H1 (cell line): ENCODE measurements at regions not wholly inside any gene's neighbourhood (a gene's known extent, or its start where the extent isn't known, plus 50 kb on each side); places are given as distances from the start of the nearest gene placed in this dataset.

ENCODE experiments used
- CTCF ChIA-PET: fragments of 300-600 bp; sonication (Branson Sonifier 250); formaldehyde crosslinking; loops from one replicate; lab custom pipeline; 2021; ENCODE audit not compliant: partially characterized antibody; lab: Charles Lee
- POLR2A ChIA-PET: fragments of 300-600 bp; sonication (Branson Sonifier 250); formaldehyde crosslinking; loops from one replicate; lab custom pipeline; 2021; ENCODE audit warnings: inconsistent platforms; ENCODE audit not compliant: partially characterized antibody; lab: Charles Lee
- DNase-seq, 2 experiments: peaks; one replicate each; pipeline versions ENCODE4 v3.0.0 to v3.0.0-alpha.2; 2010 to 2022; ENCODE audit warnings: low spot score in 2 of 2, low read depth in 1 of 2, mixed read lengths in 1 of 2
- FAIRE-seq: peaks from 2 replicates; lab custom pipeline; 2011; peaks lifted over from hg19 to GRCh38; lab: Jason Lieb, UNC
- H2AFZ ChIP-seq: 2 replicates; pipeline ENCODE4 v1.8.1; 2012; ENCODE audit warnings: low read length, inconsistent platforms
- H2AK5ac ChIP-seq: 2 replicates; pipeline ENCODE4 v1.6.1; 2013; ENCODE audit warnings: low read depth, low read length
- H2BK120ac ChIP-seq: replicated peaks from 2 replicates; pipeline ENCODE3; 2013; ENCODE audit warnings: low read depth, low read length, inconsistent platforms
- H2BK12ac ChIP-seq: 2 replicates; pipeline ENCODE4 v1.6.1; 2013; ENCODE audit warnings: low read depth, low read length
- H2BK15ac ChIP-seq: 2 replicates; pipeline ENCODE4 v1.6.1; 2013; ENCODE audit warnings: low read length
- H2BK20ac ChIP-seq: 2 replicates; pipeline ENCODE4 v1.6.1; 2013; ENCODE audit warnings: low read length
- H2BK5ac ChIP-seq: 2 replicates; pipeline ENCODE4 v1.6.1; 2013; ENCODE audit warnings: low read depth, low read length
- H3K14ac ChIP-seq: 2 replicates; pipeline ENCODE4 v1.6.1; 2013; ENCODE audit warnings: inconsistent platforms; ENCODE audit not compliant: insufficient read length
- H3K18ac ChIP-seq: 2 replicates; pipeline ENCODE4 v1.6.1; 2013; ENCODE audit warnings: low read length; ENCODE audit errors: extremely low read depth
- H3K23ac ChIP-seq: 2 replicates; pipeline ENCODE4 v1.6.1; 2013; ENCODE audit warnings: inconsistent platforms; ENCODE audit not compliant: insufficient read length
- H3K23me2 ChIP-seq: 2 replicates; pipeline ENCODE4 v1.6.1; 2013; ENCODE audit warnings: low read depth, low read length
- H3K27ac ChIP-seq: 2 replicates; pipeline ENCODE4 v1.6.1; 2011; ENCODE audit warnings: low read depth, low read length, inconsistent platforms
- H3K27me3 ChIP-seq, 4 experiments: replicated peaks in 1 of 4; 1 replicate in 1 of 4; 2 replicates in 3 of 4; pipeline versions ENCODE4 v1.6.1 to v1.8.1; 2011 to 2013; ENCODE audit warnings: low read length in 3 of 4, mild to moderate bottlenecking in 3 of 4, inconsistent platforms in 2 of 4, mixed read lengths in 2 of 4, moderate library complexity in 1 of 4; ENCODE audit not compliant: control insufficient read depth in 3 of 4, insufficient read depth in 3 of 4; ENCODE audit errors: extremely low read depth in 1 of 4
- H3K36me3 ChIP-seq, 4 experiments: 2 replicates each; pipeline versions ENCODE4 v1.6.1 to v1.8.1; 2011 to 2013; ENCODE audit warnings: mild to moderate bottlenecking in 4 of 4, low read length in 3 of 4, moderate library complexity in 2 of 4, control low read depth in 1 of 4, inconsistent platforms in 1 of 4; ENCODE audit not compliant: insufficient read depth in 4 of 4, control insufficient read depth in 2 of 4
- H3K4ac ChIP-seq: replicated peaks from 2 replicates; pipeline ENCODE3; 2013; ENCODE audit warnings: low read length, low read depth, mixed read lengths, inconsistent platforms; ENCODE audit not compliant: insufficient read length
- H3K4me1 ChIP-seq, 4 experiments: replicated peaks in 1 of 4; 1 replicate in 1 of 4; 2 replicates in 3 of 4; pipeline versions ENCODE4 v1.6.1 to v1.8.1; 2011 to 2013; ENCODE audit warnings: low read length in 3 of 4, inconsistent platforms in 2 of 4, mixed read lengths in 1 of 4; ENCODE audit not compliant: insufficient read depth in 4 of 4, control insufficient read depth in 3 of 4
- H3K4me2 ChIP-seq, 2 experiments: 2 replicates each; pipeline versions ENCODE4 v1.6.1 to v1.8.1; 2011 to 2013; ENCODE audit warnings: low read depth in 2 of 2, low read length in 2 of 2, control low read depth in 1 of 2, inconsistent platforms in 1 of 2, mild to moderate bottlenecking in 1 of 2; ENCODE audit not compliant: insufficient read depth in 1 of 2
- H3K4me3 ChIP-seq, 4 experiments: fragments of 200-600, 300-600 bp in 1 of 4; sonication (generic), shearing (Covaris generic), sonication (Bioruptor Twin) in 1 of 4; 2 replicates each; pipeline versions ENCODE4 v1.5.1 to v1.8.1; 2011 to 2016; ENCODE audit warnings: low read length in 4 of 4, low read depth in 3 of 4, control low read depth in 2 of 4, inconsistent platforms in 2 of 4, mild to moderate bottlenecking in 2 of 4, mixed read lengths in 1 of 4, moderate library complexity in 1 of 4; ENCODE audit not compliant: insufficient read depth in 2 of 4; ENCODE audit errors: extremely low read depth in 1 of 4
- H3K56ac ChIP-seq: replicated peaks from 2 replicates; pipeline ENCODE3; 2013; ENCODE audit warnings: low read depth, mild to moderate bottlenecking, mixed read lengths, low read length, inconsistent platforms; ENCODE audit not compliant: insufficient read length
- H3K79me1 ChIP-seq: 2 replicates; pipeline ENCODE4 v1.6.1; 2013; ENCODE audit warnings: low read depth, low read length, control low read depth
- H3K79me2 ChIP-seq, 2 experiments: 2 replicates each; pipeline versions ENCODE4 v1.6.1 to v1.8.1; 2012 to 2013; ENCODE audit warnings: low read length in 2 of 2, mild to moderate bottlenecking in 2 of 2, inconsistent platforms in 1 of 2; ENCODE audit not compliant: insufficient read depth in 2 of 2, control insufficient read depth in 1 of 2
- H3K9ac ChIP-seq, 4 experiments: replicated peaks in 1 of 4; 1 replicate in 1 of 4; 2 replicates in 3 of 4; pipeline versions ENCODE4 v1.6.1 to v1.8.1; 2011 to 2013; ENCODE audit warnings: low read depth in 3 of 4, low read length in 3 of 4, control low read depth in 2 of 4, mild to moderate bottlenecking in 2 of 4, moderate library complexity in 2 of 4, inconsistent platforms in 1 of 4; ENCODE audit errors: extremely low read depth in 1 of 4
- H3K9me3 ChIP-seq, 2 experiments: 2 replicates each; pipeline versions ENCODE4 v1.6.1 to v1.8.1; 2012 to 2013; ENCODE audit warnings: mild to moderate bottlenecking in 2 of 2, moderate library complexity in 2 of 2, control low read depth in 1 of 2, inconsistent platforms in 1 of 2, low read depth in 1 of 2, low read length in 1 of 2, mixed read lengths in 1 of 2; ENCODE audit not compliant: insufficient read depth in 2 of 2
- H4K20me1 ChIP-seq, 2 experiments: replicated peaks in 1 of 2; 2 replicates each; pipeline versions ENCODE3 to v1.8.1; 2011 to 2013; ENCODE audit warnings: inconsistent platforms in 2 of 2, low read length in 2 of 2, mild to moderate bottlenecking in 1 of 2; ENCODE audit not compliant: insufficient read depth in 2 of 2, control insufficient read depth in 1 of 2
- H4K5ac ChIP-seq: 2 replicates; pipeline ENCODE4 v1.6.1; 2013; ENCODE audit warnings: low read length, low read depth, mixed read lengths, inconsistent platforms; ENCODE audit not compliant: insufficient read length
- H4K8ac ChIP-seq: 2 replicates; pipeline ENCODE4 v1.8.0; 2013; ENCODE audit warnings: mild to moderate bottlenecking, moderate library complexity, low read length, inconsistent platforms; ENCODE audit not compliant: insufficient read depth; ENCODE audit errors: extremely low read depth
- H4K91ac ChIP-seq: replicated peaks from 2 replicates; pipeline ENCODE3; 2013; ENCODE audit warnings: low read length, mixed read lengths, inconsistent platforms; ENCODE audit not compliant: insufficient read length
- E2F6 ChIP-seq: IDR thresholded peaks from 2 replicates; pipeline ENCODE4 v1.6.1; 2012; ENCODE audit warnings: inconsistent platforms
- NANOG ChIP-seq: IDR thresholded peaks from 2 replicates; pipeline ENCODE4 v1.6.1; 2011; ENCODE audit warnings: low read length, low read depth, mild to moderate bottlenecking, inconsistent platforms; ENCODE audit not compliant: insufficient read depth, poor library complexity, severe bottlenecking
- POLR2AphosphoS5 ChIP-seq: IDR thresholded peaks from 2 replicates; pipeline ENCODE4 v1.6.1; 2011; ENCODE audit warnings: low read depth, low read length
- YY1 ChIP-seq: IDR thresholded peaks from 2 replicates; pipeline ENCODE4 v1.6.1; 2011; ENCODE audit warnings: low read depth, mild to moderate bottlenecking, low read length
- WGBS, 2 experiments: shearing (Covaris generic) in 1 of 2; methylation state at CpG; one replicate each; pipeline versions ENCODE4 v1.1.6 to v1.1.7; 2013 to 2015; ENCODE audit warnings: low lambda C conversion rate in 2 of 2, mixed read lengths in 2 of 2, inconsistent platforms in 1 of 2, low coverage in 1 of 2, missing lambda C conversion rate in 1 of 2; ENCODE audit not compliant: insufficient replicate concordance in 2 of 2, insufficient coverage in 1 of 2, insufficient read length in 1 of 2; ENCODE audit errors: extremely low coverage in 1 of 2, missing lambda C conversion rate in 1 of 2; 5-methylcytosine and 5-hydroxymethylcytosine counted together

GRCh38 chr14:101440496-101440895 lies 120.8 kb upstream of the DIO3 start:
- POLR2A ChIA-PET: no interaction called here
- WGBS, 2 experiments: 89% methylated on average over 6 of the region's 6 CpGs; no CpG with 5 or more reads in 1 of the 2 experiments
- no peak for TF ChIP-seq YY1
- TF ChIP-seq NANOG: no peak
- no peak for TF ChIP-seq POLR2AphosphoS5
- no peak for TF ChIP-seq E2F6

More at GRCh38 chr14:101440496-101440895, 120.8 kb upstream of the DIO3 start:
- Histone ChIP-seq H4K91ac (no peak overlapping the region), H3K23ac (no peak overlapping the region), H3K56ac (no peak overlapping the region), H3K23me2 (no peaks in the 10 kb centered on the region), H2BK5ac (no peak overlapping the region), H3K4ac (no peak overlapping the region), H3K79me1 (no peaks in the 10 kb centered on the region), H2AFZ (no peak overlapping the region), H2BK20ac (no peak overlapping the region), H3K4me3 (no peak overlapping the region), H3K18ac (no peak overlapping the region), H3K4me1 (0 out of 7 replicates have a peak, but pooled peaks cover 0 to 2% (median 0%) of the 10 kb centered on the region in 4 experiments), H3K27ac (no peak overlapping the region), H3K9ac (no peak overlapping the region), H3K27me3 (0 out of 7 replicates have a peak, but pooled peaks cover 0 to 2% (median 0%) of the 10 kb centered on the region in 4 experiments), H3K4me2 (no peak overlapping the region), H3K79me2 (no peaks in the 10 kb centered on the region), H2BK120ac (no peak overlapping the region), H4K5ac (no peak overlapping the region), H4K20me1 (no peaks in the 10 kb centered on the region), H3K9me3 (no peaks in the 10 kb centered on the region), H3K36me3 (no peaks in the 10 kb centered on the region), H2BK15ac (no peak overlapping the region), H2BK12ac (no peak overlapping the region), H4K8ac (no peak overlapping the region), H2AK5ac (no peak overlapping the region), H3K14ac (no peak overlapping the region)
- no peak for DNase-seq
- no peak for FAIRE-seq
- CTCF ChIA-PET: interaction anchor here (0.7 kb wide), 1 partner anchor 207 kb away, joined by 3 read pairs; no protein-coding TSS in a partner anchor
